ENCODE measurements at regions not wholly inside any gene's neighbourhood (a gene's known extent, or its start where the extent isn't known, plus 50 kb on each side); places are given as distances from the start of the nearest gene placed in this dataset.
"Not testable (repeated sequence)": the region's sequence is repeated elsewhere in the genome, so short reads cannot be mapped to it uniquely, and the experiment has no call there.

DNA sequence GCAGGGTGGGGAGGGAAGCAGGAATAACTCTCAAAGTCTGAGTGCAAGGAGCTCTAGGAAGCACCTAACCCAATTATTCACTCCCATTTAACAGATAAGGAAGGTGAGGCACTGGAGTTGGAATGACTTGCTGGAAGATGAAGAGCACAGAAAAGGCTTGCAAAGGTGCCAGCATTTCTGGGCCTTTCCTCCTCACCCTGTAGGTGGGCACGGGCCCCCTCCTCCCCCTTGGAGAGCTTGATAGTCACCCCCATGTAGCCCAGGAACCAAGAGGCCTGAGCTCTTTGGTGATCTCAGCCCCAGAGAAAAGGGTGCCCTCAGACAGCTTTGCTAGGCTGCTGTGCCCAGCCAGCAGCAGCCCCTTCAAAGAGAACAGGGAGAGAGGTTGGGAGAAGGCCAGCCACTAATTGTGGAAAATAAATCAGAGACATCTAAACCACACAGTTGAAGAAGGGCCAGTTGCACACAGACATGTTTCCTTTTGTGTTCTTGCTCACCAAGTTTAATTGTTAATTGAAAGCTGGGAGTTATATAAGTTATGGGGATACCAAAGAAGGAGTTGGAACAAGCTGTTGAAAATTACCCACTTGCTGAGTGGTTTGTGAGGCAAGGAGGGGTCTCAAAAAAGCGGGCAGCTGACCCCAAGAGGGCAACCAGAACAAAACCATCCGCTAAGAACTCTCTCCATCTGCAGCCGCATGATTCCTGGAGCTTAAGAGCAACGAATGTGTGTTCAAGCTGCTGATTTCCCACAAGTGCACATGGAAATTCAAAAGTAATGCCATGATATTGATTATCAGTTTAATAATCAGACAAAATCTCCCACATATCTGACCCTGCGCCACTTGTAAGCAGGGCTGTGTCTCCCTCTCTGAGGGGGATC lies 77.0 kb downstream of the MRPL14 start:
- DNase-seq, result no peak

DNA sequence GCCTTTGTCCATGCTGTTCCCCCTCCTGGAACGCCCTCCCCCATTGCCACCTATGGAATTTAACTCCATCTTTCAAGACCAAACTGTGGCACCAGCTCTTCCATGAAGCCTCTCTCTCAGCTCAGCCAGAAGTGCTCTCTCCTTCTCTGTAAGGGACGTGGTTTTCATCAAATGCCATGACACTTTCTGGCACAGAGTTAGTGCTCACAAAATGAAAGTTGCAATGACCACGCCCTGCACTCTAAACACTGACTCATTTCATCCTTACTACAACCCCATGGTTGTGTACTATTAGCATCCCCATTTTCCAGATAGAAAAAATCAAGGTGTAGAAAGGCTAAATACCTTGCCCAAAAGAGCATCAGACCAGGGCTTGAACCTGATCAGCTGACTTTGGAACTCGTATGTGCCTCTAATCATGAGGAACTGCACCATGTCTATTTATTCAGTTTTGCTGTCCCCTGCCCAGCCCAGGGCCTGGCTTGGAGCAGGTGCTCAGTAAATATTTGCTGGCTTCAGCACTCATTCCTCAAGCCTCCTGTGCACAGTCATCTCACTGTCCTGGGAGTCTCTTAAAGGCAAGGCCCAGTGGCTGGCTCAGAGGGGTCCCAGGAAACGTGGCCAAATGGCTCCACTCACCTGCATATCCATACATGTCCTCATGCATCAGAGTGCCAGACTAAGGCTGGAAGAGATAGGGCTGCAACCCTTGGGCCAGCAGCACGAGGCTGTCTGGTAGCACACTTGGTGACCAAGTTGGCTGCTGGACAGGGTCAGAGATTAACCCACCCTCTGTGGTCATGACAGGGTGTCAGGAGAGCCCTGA lies 77.9 kb downstream of the MRPL14 start:
- DNase-seq, result no peak

DNA sequence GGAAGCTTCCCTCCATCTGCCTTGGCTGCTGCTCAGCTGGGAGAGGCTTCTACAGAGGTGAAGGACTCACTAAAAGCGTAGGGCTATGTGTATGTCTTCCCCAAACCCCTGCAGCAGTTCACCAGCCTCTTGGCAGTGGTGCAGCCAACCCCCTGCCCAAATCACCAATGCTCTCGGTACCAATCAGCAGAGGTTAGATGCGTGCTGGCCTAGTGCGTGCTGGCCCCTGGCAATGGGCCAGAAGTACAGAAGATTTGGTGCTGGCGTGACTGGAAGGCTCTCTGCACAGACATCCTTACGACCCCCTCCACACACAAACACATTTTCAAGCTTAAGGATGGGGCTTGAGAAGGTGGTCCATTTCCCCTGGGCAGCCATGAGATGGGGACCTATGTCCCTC lies 79.0 kb downstream of the MRPL14 start:
- DNase-seq, result no peak

DNA sequence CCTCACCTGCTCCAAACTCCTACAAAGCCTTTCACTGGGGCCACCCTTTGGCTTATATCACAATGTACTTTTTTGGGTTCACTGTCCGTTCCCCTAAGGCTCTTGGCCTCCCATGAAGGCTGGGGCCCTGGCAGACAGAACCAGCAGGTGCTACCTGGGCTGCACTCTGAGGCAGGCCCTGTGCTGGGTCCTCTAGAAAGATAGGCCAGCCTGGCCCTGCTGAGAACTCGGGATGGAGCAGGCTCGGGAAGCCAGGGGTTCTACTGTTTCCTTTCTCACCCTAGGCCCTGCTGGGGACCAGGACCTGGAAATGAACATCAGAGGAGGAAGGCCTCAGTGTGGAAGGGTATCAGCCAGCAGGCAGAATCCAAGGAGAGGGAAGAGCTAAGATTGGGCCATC lies 79.5 kb downstream of the MRPL14 start:
- no peak for DNase-seq

DNA sequence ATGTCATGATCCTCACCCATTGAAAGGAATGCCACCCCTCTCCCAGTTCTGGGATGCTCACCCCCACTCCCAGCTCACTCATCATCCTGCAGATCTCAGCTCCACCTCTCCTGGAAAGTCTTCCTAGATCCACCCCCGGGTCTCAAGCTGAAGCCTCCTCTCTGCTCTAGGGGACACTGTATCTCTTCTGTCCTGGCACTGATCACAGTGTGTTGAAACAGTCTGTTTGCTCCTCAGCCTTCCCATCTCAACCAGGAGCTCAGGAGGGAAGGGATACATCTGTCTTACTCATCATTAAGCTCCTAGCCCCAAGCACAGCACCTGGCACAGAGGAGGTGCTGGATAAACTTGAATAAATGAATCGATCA lies 80.1 kb downstream of the MRPL14 start:
- no peak for DNase-seq

DNA sequence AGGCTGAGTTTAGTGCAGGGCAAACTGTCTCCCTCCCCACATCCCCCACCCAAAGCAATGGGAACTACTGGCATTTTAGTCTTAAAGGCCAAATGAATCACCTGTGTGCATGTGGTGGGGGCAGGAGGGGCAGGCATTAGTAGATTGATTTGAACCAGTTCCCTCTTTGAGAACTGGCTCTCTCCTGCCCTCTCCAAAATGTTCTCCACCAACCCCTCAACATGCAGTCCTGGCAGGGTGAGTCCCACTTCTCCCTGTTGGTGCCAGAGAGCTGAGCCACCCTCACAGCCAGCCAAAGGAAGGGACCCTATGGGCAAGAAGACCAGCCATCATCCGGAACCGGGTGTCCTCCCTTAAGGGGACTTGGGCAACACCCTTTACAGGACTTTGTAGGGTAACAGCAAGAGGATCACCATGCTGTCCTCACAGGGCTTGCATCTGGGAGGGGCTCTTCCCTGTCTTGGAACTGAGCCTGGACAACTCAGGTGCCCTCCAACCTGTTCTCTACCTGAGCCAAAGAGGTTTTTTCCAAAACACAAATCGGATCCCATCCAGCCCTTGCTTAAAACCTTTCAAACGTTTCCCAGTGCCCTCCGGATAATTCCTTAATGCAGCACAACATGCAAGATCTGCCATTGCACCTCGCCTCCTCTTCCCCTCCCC lies 80.6 kb downstream of the MRPL14 start:
- no peak for DNase-seq

DNA sequence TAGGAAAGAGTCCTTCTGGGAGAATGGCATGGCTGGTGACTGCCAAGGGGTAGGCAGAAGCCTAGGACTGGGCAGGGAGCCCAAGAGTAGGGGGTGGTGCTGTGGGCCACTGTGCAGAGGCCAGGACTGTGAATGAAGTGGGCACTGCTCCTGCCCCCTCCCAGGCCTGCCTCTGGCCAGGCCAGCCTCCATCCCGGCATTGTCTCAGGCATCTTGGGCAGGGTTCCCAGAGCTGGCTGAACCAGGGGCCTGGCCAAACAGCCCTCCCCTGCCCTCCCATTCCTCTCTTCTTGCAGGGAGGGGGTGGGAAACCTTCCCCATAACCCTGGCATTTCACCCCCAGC lies 81.6 kb downstream of the MRPL14 start:
- no peak for DNase-seq

DNA sequence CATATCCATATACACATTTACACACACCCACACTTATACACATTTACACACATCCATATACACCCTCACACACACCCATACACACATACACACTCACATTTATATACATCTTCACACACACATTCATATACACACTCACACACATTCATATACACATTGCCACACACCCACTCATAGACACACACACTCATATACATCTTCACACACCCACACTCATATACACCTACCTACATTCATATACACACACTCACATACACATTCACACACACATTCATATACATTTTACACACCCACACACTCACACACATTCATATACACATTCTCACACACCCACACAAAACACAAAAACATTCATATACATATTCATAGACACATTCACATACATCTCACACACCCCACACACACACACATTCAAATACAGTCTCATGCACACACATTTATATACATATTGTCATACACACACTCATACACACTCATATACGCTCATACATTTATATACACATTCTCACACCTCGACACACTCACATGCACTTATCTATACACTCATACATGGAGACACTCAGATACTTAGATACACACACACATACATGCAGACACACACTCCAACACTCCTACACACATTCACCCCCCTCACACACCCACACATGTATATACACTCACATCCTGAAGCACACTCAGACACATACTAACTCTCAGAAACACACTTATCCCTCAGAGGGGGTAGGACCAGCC lies 82.1 kb downstream of the MRPL14 start:
- DNase-seq, result no peak

DNA sequence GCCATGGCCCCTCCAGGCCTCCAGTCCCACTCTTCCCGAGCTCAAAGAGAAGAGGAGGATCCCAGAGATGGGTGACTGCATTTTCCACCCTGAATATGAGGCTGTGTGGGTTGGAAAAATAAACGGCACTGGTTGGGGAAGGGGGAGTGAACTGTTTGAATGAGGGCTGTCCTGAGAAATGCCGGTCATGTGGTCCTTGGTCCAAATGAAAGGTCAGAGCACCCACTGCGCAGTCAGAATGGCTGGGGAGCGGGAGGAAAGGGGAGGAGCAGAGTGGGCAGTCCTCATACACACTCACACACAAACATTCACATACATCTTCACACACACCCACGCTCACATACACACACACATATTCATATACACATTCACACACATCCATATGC lies 83.1 kb downstream of the MRPL14 start:
- no peak for DNase-seq

DNA sequence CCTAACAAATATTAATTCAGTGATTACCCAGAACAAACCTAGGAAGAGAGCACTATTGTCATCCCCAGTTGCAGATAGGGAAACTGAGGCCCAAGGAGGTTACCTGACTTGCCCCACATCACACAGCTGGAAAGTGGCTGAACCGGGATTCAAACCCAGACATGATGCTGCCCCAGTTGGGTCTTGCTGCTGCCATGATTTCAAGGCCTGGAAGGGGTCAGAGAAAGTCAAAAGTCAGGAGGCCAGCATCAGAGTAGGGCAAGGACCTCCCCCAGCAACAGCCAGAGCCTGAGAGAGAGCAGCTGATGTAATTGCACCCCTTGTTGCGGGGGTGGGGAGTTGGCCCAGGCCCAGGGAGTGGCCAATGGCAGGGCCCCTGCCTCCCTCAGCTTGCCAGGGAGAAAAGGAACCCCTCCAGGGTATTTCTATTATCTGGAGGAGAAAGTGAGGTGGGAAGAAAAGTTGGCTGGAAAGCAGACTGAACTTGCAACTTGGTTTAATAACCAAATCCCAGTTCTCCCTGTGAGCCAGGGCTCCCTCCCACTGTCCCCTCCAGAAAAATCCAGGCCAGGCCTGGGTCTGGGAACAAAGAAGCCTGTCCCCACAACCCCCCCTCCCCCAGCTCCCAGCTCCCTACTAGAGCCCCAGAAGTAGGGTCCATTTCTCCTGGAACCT lies 83.6 kb downstream of the MRPL14 start:
- peak; percentile 69 for DNase-seq

DNA sequence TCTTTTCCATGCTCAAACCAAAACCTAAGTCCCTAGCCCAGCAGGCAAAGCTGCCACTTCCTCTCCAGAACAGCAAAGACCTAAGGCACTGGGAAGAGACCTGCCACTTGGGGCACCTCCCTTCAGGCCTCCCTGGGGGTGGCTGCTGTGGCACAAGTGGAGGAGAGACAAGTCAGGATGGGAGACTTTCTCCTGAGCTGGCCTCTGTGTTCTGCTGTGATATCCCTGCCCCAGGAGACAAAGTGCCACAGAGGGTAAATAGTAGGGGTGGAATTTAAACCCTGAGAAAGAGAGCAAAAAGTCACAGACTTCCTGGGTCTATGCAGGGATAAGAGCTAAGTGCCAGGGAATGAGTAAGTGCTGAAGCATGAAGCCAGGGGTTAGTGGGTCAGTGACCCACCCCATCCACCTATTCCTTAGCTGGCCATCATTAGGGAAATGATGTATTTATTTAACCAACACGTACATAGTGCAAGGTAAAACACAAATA lies 84.2 kb downstream of the MRPL14 start:
- peak; percentile 77 for DNase-seq

DNA sequence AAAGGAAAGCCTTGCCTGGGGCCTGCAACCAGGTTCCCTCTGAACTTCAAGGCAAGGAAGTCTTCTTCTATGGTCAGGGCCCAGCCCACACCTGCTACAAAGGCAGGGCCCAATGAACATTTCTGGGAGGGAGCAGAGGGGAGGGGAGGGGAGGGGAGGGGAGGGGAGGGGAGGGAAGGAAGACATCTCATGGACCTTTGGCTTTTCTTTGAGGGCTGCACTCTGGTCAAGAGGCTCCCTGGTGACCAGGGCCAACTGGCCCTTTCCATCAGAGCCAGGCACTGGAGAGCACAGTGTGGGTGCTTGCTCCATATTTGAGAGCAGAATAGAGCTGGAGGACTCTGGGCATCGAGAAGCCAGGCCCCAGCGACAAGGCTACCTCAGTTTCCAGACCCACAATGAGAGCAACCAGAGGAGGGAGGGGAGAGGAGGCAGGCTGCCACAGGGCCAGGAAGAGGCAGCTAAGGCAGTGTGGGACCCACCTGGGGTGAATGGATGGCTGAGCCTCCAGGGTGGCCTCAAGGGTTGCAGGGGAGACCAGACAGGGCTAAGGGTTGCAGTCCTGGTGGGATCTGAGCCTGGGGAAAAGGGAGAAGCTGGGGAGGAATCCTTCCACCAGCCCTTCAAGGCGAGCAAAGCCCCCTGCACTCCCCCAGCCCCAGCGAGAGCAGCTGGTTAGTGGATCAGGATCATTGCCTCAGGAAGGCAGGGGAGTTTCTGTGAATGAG lies 84.8 kb downstream of the MRPL14 start:
- no peak for DNase-seq

DNA sequence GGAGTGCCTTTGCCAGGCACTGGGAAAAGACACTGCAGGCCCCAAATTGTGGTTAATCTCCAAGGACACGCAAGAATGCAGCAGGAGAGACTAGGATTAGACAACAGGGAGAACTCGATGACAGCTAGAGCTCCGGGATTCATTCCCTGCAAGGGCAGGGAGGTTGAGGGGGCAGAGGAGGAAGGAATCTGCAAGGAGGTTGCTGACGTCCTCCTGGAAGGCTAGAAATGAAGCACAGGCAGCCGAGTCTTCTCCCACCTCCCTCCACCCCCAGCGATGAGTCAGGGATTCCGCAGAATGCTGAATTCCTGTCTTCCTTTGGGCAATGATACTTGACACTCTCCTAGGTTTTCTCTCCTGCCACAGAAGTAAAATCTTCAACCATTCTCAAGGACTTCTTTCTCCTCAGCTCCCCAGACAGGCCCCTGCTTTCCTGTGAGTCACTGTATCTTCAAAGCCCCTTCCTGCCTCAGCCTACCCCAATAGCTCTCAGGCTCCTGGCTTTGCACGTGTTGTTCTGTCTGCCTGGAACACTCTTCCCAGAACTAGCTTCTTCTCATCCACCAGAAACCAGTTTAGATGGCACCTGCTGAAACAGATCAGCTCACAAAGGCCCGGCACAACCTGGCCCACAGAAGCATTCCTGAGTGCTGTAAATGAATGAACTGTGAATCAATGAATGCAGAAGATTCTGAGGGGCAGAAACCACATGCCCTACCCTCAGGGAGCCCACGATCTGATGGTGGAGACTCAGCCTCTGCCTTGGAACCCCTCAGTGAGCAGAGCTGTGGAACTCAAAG lies 85.6 kb downstream of the MRPL14 start:
- DNase-seq, result peak; percentile 99

DNA sequence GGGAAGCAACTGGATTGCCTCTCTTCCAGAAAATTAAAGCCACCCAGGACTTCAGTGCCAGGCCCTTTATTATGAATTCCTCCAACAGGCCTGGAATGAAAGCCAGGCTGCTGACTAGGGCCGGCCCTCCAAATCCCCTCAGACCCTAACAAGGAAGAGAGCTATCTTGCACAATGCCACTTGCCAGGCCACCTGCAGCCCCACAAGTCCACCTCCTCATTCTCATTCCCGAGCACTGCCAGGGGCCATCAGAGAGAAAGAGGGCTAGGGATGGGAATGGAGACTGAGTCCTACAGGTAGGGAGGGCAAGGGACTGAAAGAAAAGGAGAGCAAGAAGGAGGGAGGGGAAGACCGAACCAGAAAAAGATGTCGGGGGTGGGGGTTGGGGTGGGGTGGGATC lies 86.5 kb downstream of the MRPL14 start:
- DNase-seq, result no peak

DNA sequence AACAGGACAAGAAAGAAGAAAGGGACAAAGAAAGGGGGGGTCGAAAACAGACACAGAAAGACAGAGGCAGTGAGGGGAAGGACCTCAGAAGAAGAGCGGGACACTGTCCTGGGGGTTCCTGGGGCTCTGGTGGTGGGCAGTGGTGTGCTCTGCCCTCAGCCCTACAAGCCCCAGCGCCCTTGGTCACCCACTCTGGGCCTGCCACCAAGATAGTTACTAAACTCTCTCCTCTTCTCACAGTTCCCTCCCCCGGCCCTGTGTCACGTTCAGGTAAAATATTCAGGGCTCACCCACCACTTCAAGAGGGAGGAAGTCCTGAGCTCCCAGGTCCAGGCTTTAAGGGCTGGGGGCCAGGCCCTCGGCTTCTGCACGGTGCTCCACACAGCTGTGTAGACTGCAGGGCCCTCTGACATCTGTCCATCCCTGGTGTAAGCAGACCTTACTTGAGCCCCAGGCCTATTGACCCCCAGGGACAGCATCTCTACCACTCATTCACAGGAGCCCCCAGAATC lies 87.4 kb downstream of the MRPL14 start:
- DNase-seq, result no peak

DNA sequence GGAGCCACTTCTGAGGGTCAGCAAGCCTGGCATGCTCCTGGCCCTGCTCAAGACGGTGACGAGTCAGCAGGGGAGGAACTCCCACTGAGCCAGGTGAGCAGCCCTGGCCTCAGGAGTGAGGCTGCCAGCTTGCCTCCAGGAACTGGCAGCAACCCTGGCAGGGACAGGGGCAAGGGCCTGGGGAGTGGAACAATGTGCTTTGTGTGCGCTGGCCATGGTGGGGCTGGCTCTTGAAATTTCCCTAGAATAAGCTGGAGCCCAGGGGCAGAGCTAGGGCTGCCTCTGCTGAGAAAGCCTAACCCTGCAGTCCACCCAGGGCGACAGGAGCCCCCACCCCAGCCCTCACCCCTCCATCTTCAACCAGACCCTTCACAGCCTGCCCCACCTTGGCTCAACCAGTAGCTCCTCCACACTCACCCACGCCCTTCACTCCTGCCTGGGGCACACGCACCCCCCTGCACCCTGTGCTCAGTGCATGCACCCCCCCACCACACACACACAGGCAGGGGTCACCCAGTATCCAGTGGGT lies 88.0 kb downstream of the MRPL14 start:
- DNase-seq, result no peak

DNA sequence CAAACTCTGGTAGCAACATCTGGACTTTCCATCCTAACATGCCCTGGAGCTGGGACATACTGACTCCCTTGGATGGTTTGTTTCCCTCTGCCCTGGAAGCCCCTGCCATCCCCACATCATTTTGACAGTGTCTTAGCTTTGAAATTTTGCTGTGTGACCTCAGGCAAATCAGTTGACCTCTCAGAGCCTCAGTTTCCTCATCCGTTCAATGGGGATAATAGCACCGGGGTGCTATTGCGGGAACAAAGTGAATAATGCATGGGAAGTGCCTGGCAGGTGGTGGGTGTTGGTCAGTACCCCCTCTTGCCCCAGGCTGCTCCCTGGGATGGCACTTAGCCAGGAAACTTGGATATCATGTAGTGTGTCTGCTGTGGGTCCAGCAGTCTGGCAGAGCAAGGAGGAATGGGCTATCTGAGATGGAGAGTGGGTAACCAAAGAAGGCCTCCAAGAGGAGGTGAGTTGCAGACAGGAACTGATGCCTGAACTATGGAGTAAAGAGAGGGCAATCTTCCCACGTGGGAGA lies 88.6 kb downstream of the MRPL14 start:
- DNase-seq, result no peak

DNA sequence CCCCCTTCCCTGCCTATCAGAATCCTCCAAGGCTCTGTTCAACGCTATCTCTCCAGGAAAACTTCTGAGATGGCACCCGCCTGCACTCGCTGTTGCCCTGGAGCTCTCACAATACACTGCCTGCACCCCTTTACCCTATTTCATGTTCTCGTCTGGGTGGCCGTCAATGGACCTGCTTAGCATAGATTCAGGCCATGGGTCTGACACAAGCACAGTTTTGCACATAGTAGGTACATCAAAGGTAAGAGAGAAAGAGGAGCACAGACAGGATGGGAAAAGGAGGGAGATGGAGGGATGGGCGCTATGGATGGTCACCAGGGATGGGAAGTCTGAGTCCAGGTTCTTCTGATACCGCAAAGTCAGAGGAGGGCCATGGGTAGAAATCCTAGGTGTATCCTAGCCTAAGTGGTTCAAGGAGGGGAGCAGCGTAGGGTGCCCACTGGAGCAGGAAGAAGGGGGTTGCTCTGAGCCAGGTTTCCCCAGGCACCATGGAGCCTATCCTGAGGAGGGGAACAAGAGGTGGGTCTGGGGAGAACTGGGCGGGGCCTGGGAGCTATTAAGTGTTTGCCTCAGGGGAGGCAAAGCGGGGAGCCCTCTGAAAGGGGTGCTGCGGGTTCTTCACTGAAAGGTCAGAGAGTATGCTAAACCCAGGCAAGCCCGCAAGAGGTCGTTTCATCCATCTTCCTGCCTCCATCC lies 89.3 kb downstream of the MRPL14 start:
- no peak for DNase-seq

DNA sequence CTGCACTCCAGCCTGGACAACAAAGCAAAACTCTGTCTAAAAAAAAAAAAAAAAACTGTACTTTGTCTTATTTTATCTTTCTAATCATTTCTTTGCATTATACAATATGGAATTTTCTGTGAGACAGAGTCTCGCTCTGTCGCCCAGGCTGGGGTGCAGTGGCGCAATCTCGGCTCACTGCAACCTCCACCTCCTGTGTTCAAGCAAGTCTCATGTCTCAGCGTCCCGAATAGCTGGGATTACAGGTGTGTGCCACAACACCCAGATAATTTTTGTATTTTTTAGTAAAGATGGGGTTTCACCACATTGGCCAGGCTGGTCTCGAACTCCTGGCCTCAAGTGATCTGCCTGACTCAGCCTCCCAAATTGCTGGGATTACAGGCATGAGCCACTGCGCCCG lies 90.0 kb downstream of the MRPL14 start:
- not testable (repeated sequence) for DNase-seq
